ENCODE measurements at regions not wholly inside any gene's neighbourhood (a gene's known extent, or its start where the extent isn't known, plus 50 kb on each side); places are given as distances from the start of the nearest gene placed in this dataset.

DNA sequence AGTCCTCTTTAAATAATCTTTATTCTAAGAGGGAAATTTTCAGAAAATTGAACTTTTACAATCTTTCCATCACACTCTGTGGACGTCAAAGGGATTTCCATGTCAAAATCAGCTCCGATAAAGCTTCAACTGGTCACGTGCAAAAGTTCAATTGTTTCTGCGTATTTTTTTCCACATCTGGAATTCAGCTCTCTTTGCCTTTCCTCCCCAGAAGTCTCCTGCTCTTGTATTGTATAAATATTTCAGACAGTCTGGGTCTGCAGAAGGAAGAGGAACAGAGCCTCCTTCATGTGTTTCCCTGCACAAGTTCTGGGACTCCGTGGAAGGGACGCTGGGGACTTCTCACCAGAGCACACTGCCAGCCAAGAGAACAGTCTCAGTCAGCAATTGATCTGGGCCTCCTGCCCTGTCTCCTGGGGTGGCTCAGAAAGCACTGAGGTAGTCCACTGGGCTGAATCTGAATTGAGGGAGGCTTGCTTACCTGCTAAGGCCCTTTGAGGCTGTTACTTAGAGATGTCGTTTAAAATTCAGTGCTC, 251.5 kb downstream of the TFCP2L1 start:
- TF ChIP-seq, protein P1, sequence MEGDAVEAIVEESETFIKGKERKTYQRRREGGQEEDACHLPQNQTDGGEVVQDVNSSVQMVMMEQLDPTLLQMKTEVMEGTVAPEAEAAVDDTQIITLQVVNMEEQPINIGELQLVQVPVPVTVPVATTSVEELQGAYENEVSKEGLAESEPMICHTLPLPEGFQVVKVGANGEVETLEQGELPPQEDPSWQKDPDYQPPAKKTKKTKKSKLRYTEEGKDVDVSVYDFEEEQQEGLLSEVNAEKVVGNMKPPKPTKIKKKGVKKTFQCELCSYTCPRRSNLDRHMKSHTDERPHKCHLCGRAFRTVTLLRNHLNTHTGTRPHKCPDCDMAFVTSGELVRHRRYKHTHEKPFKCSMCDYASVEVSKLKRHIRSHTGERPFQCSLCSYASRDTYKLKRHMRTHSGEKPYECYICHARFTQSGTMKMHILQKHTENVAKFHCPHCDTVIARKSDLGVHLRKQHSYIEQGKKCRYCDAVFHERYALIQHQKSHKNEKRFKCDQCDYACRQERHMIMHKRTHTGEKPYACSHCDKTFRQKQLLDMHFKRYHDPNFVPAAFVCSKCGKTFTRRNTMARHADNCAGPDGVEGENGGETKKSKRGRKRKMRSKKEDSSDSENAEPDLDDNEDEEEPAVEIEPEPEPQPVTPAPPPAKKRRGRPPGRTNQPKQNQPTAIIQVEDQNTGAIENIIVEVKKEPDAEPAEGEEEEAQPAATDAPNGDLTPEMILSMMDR (IDR thresholded peaks at IDR 0.05; ENCODE audit: poor library complexity, severe bottlenecking) = no peak
- TF ChIP-seq EP300 (conservative IDR thresholded peaks at IDR 0.05; ENCODE audit: poor library complexity, severe bottlenecking) = no peak
- no peak for TF ChIP-seq EZH2 (IDR thresholded peaks at IDR 0.05; ENCODE audit: borderline replicate concordance, insufficient read depth, low read length, poor library complexity, severe bottlenecking)
- TF ChIP-seq POLR2AphosphoS5 (IDR thresholded peaks at IDR 0.05) = no peak
- TF ChIP-seq, protein P2, sequence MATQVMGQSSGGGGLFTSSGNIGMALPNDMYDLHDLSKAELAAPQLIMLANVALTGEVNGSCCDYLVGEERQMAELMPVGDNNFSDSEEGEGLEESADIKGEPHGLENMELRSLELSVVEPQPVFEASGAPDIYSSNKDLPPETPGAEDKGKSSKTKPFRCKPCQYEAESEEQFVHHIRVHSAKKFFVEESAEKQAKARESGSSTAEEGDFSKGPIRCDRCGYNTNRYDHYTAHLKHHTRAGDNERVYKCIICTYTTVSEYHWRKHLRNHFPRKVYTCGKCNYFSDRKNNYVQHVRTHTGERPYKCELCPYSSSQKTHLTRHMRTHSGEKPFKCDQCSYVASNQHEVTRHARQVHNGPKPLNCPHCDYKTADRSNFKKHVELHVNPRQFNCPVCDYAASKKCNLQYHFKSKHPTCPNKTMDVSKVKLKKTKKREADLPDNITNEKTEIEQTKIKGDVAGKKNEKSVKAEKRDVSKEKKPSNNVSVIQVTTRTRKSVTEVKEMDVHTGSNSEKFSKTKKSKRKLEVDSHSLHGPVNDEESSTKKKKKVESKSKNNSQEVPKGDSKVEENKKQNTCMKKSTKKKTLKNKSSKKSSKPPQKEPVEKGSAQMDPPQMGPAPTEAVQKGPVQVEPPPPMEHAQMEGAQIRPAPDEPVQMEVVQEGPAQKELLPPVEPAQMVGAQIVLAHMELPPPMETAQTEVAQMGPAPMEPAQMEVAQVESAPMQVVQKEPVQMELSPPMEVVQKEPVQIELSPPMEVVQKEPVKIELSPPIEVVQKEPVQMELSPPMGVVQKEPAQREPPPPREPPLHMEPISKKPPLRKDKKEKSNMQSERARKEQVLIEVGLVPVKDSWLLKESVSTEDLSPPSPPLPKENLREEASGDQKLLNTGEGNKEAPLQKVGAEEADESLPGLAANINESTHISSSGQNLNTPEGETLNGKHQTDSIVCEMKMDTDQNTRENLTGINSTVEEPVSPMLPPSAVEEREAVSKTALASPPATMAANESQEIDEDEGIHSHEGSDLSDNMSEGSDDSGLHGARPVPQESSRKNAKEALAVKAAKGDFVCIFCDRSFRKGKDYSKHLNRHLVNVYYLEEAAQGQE (IDR thresholded peaks at IDR 0.05; ENCODE audit: borderline replicate concordance) = no peak
- TF ChIP-seq SMC3 (conservative IDR thresholded peaks at IDR 0.05; ENCODE audit: poor library complexity) = no peak
- TF ChIP-seq RAD21 (conservative IDR thresholded peaks at IDR 0.05) = no peak

All from neural cell (in vitro differentiated cells).